ENCODE measurements at regions not wholly inside any gene's neighbourhood (a gene's known extent, or its start where the extent isn't known, plus 50 kb on each side); places are given as distances from the start of the nearest gene placed in this dataset.

DNA sequence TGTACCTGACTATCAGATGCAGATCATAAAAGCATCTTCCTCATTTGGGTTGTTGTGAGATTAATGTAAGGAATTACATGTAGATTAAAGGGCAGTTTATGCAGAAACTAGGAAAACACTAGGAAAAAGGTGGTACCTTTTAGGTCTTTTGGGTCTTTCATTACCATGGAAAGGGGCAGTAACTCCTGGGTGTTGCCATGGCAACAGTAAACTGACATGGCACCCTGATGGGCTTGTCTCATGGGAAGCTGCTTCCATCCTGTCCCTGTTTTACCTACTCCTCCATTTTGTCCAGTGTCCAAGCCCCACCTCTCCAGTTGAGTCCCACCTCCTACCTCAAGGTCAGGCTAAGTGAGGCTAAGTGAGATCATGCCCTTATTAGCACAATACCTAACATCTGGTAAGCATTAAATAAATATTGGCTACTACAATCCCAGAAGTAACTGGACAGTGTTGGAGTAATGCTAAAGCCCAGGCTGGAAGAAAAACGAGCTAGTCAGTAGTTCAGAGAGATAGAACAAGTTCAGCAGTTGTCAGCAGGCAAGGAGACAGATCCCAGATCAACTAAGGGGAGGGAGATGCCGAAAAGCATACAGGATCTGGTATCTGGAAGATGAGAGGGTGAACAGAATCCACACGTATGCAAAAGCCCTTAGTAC is 240.0 kb upstream of the AUTS2 start:
- DNase-seq (ENCODE audit: extremely low read depth, low read depth), result no peak
- TF ChIP-seq, protein P1, sequence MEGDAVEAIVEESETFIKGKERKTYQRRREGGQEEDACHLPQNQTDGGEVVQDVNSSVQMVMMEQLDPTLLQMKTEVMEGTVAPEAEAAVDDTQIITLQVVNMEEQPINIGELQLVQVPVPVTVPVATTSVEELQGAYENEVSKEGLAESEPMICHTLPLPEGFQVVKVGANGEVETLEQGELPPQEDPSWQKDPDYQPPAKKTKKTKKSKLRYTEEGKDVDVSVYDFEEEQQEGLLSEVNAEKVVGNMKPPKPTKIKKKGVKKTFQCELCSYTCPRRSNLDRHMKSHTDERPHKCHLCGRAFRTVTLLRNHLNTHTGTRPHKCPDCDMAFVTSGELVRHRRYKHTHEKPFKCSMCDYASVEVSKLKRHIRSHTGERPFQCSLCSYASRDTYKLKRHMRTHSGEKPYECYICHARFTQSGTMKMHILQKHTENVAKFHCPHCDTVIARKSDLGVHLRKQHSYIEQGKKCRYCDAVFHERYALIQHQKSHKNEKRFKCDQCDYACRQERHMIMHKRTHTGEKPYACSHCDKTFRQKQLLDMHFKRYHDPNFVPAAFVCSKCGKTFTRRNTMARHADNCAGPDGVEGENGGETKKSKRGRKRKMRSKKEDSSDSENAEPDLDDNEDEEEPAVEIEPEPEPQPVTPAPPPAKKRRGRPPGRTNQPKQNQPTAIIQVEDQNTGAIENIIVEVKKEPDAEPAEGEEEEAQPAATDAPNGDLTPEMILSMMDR (IDR thresholded peaks at IDR 0.05; ENCODE audit: low read depth, low read length), result no peak

DNA sequence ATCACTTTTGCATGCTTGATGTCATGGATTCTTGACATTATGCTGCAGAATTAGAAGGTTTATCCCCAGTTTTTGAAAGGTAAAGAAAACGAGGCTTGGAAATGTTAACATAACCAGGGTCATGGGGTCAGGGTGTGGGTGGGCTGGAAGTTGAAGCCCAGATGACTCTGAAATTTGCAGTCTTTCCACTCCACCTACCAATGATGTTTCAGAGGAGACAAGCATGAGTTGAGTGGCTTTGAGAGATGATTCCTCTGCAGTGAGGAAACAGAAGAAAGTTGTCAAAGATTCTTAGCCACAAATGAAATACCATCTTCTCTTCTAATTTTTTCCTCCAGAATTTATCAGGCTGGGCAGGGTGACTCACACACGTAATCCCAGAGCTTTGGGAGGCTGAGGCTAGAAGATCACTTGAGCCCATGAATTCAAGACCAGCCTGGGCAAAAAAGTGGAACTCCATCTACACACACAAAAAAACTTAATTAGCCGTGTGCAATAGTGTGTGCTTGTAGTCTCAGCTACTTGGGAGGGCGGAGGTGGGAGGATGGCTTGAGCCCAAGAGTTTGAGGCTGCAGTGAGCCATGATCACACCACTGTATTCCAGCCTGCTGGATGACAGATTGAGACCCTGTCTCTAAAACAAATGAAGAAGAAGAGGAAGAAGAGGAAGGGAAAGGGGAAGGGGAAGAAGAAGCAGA is 239.1 kb upstream of the AUTS2 start:
- DNase-seq (ENCODE audit: extremely low read depth, low read depth), result no peak
- TF ChIP-seq, protein P1 (IDR thresholded peaks at IDR 0.05; ENCODE audit: low read depth, low read length), result no peak

DNA sequence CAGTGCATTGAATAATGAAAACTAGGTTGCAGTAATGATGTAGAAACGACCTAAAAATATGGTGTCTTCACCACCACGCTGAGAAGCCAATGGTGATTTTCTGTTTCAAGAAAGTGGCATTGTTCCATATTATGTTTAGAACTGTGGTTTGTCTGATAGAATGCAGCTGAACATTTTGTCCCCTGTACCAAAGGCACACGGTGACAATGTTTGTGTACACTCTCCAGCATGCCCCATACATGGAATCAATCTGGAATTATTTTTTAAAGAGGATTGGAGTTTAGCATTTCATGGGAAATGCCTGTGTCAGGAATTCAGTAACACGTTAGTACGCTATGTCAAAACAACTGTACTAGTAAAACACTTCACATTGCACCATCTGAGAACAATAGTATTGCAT is 237.4 kb upstream of the AUTS2 start:
- TF ChIP-seq, protein P1 (IDR thresholded peaks at IDR 0.05; ENCODE audit: low read depth, low read length), result no peak

DNA sequence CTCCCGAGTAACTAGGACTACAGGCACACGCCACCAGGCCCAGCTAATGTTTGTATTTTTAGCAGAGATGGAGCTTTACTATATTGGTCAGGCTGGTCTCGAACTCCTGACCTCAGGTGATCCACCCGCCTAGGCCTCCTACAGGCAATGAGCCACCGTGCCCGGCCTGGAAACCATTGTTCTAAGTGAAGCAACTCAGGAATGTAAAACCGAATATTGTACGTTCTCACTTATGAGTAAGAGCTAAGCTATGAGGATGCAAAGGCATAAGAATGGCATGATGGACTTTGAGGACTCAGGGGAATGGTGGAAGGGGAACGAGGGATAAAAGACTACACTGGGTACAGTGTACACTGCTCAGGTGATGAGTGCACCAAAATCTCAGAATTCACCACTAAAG is 235.1 kb upstream of the AUTS2 start:
- TF ChIP-seq, protein P1 (IDR thresholded peaks at IDR 0.05; ENCODE audit: low read depth, low read length), result no peak
- DNase-seq (ENCODE audit: extremely low read depth, low read depth), result no peak

More for the DNA sequence above, 237.4 kb upstream of the AUTS2 start:
- no peak for DNase-seq (ENCODE audit: extremely low read depth, low read depth)

DNA sequence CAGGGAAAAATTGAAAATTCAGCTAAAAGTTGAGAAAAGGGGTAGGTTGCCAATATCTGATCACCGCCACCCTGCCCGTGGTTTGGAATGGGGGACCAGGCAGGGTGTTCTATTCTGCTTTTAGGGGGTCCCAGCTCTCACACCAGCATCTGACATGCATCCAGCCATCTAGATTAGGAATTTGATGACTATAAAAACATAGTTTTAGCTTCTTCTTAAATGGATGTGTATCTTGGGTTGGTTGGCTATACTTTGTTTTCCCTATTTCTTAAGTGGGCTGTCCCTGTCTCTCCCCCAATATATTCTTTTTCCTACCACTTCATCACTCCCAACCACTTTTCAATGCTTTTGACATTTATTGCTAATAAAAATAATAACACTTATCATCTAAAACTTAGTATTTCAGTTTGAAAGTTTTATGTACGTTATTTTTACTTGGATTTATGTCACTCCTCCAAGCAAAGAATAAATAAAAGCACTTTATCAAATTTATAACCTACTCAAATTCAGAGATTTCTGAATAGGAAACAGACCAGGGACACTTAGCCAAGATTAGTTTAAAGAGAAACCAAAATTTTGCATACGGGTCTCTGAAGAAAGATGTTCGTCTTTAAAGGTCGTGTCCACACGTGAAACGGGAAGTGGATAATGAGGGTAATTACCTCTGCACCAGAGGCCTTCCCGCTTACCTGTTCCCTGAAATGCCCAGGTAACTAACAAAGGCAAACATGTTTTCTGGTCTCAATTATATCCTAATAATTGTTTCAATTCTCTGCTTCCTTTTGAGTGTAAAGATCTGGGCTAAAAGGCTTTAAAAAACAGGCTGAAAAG is 233.2 kb upstream of the AUTS2 start:
- no peak for DNase-seq (ENCODE audit: extremely low read depth, low read depth)
- TF ChIP-seq, protein P1 (IDR thresholded peaks at IDR 0.05; ENCODE audit: low read depth, low read length), result no peak

DNA sequence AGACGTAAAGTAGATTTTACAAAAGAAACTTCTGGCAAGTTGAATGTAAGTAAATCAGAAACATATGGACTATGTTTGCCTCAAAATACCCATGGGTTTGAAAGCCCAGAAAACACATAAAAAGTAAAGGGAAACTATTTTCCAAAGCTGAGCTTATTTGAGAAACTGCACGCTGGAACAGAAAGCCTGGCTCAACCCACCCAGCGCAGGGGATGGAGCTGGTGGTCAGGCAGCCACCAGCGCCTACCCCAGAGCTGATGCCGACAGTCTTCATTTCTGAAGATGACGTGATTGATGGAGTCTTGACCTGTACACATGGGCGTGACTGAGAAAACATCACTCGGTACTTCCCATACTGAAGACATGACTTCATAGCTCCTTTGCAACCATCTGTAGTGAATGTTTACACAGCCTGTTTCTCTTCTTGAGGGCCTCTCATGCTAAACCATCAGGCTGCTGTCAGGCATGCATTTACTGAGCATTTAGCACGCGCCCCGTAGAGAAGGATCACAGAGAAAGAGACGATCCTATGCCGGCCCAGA is 232.6 kb upstream of the AUTS2 start:
- DNase-seq (ENCODE audit: extremely low read depth, low read depth), result no peak
- TF ChIP-seq, protein P1 (IDR thresholded peaks at IDR 0.05; ENCODE audit: low read depth, low read length), result no peak

Data from AG09319 (cell line).